Sigmoid colon (tissue), 6 donors: ENCODE measurements at regions not wholly inside any gene's neighbourhood (a gene's known extent, or its start where the extent isn't known, plus 50 kb on each side); places are given as distances from the start of the nearest gene placed in this dataset.

Experiments used
- DNase-seq: peaks from one replicate; pipeline ENCODE4 v3.0.0-alpha.2; 2019
- H3K27ac ChIP-seq, 4 donors: fragments of 200-600 bp; sonication (generic); one replicate each; pipeline ENCODE4 v1.5.1; 2016 to 2019; ENCODE audit warnings: mild to moderate bottlenecking in 1 of 4
- H3K27me3 ChIP-seq, 3 donors: fragments of 200-600 bp; sonication (generic); one replicate each; pipeline ENCODE4 v1.5.1; 2019; ENCODE audit warnings: mild to moderate bottlenecking in 1 of 3
- H3K36me3 ChIP-seq, 4 donors: fragments of 200-600 bp; sonication (generic); one replicate each; pipeline ENCODE4 v1.5.1; 2016 to 2019
- H3K4me1 ChIP-seq, 4 donors: fragments of 200-600 bp; sonication (generic); one replicate each; pipeline ENCODE4 v1.5.1; 2017 to 2019
- H3K4me3 ChIP-seq, 4 donors: fragments of 200-600 bp; sonication (generic); one replicate each; pipeline ENCODE4 v1.5.1; 2017 to 2019; ENCODE audit warnings: mild to moderate bottlenecking in 2 of 4, moderate library complexity in 1 of 4
- H3K9me3 ChIP-seq, 4 donors: fragments of 200-600 bp in 3 of 4; sonication (generic) in 3 of 4; one replicate each; pipeline versions ENCODE4 v1.5.1 to v1.6.1; 2013 to 2019
- CTCF ChIP-seq, 4 experiments: fragments of 450-650 bp in 3 of 4; fragments of 200-600 bp in 1 of 4; IDR thresholded peaks; one replicate each; pipeline ENCODE4 v1.5.1; 2016 to 2019; ENCODE audit warnings: antibody characterized with exemption in 4 of 4, mild to moderate bottlenecking in 3 of 4, moderate library complexity in 2 of 4
- EP300 ChIP-seq, 4 donors: sonication (generic); formaldehyde crosslinking; IDR thresholded peaks; one replicate each; pipeline ENCODE4 v1.6.1; 2017; ENCODE audit warnings: antibody characterized with exemption in 4 of 4
- POLR2A ChIP-seq, 2 donors: fragments of 450-650 bp; IDR thresholded peaks; one replicate each; pipeline ENCODE4 v1.6.1; 2016; ENCODE audit warnings: antibody characterized with exemption in 2 of 2, mild to moderate bottlenecking in 2 of 2, moderate library complexity in 2 of 2
- POLR2AphosphoS5 ChIP-seq, 4 donors: sonication (generic); formaldehyde crosslinking; IDR thresholded peaks; one replicate each; pipeline ENCODE4 v1.6.1; 2017; ENCODE audit warnings: antibody characterized with exemption in 4 of 4
- WGBS, 2 donors: extraction: QIAGEN DNeasy Blood & Tissue Kit; methylation state at CpG; one replicate each; pipeline ENCODE4 v1.1.7; 2013; 5-methylcytosine and 5-hydroxymethylcytosine counted together
- intact Hi-C: fragments of 100-400 bp; cut with DNase I; formaldehyde crosslinking; loops from one replicate; pipeline ENCODE4 v1.15.1; 2023
- donor health status: healthy with polysubstance abuse.
- donor health status: healthy.

GRCh38 chr4:120286813-120287212 is 220.2 kb upstream of the MAD2L1 start:
- intact Hi-C loops = no loop called here
- TF ChIP-seq CTCF (IDR thresholded peaks at IDR 0.05) = no peak
- no peak for TF ChIP-seq POLR2A (IDR thresholded peaks at IDR 0.05)
- TF ChIP-seq POLR2AphosphoS5 (IDR thresholded peaks at IDR 0.05) = no peak
- no peak for TF ChIP-seq EP300 (IDR thresholded peaks at IDR 0.05)
- H3K4me1 ChIP-seq = no peaks in the 10 kb centered on the region
- no peak overlapping the region for H3K4me3 ChIP-seq
- H3K36me3 ChIP-seq = no peaks in the 10 kb centered on the region
- H3K27ac ChIP-seq = no peak overlapping the region
- H3K9me3 ChIP-seq = no peaks in the 10 kb centered on the region
- 79 to 92% methylated on average over 2 of the region's 2 CpGs for WGBS, 2 donors
- no peaks in the 10 kb centered on the region for H3K27me3 ChIP-seq
- no peak for DNase-seq

GRCh38 chr4:120281581-120281980 is 214.9 kb upstream of the MAD2L1 start:
- Histone ChIP-seq H3K4me3 (no peak overlapping the region), H3K9me3 (no peaks in the 10 kb centered on the region), H3K4me1 (no peaks in the 10 kb centered on the region), H3K27me3 (no peaks in the 10 kb centered on the region), H3K27ac (no peak overlapping the region), H3K36me3 (no peaks in the 10 kb centered on the region)
- DNase-seq = no peak
- TF ChIP-seq EP300 (IDR thresholded peaks at IDR 0.05) (no peak), CTCF (IDR thresholded peaks at IDR 0.05) (no peak), POLR2AphosphoS5 (IDR thresholded peaks at IDR 0.05) (no peak), POLR2A (IDR thresholded peaks at IDR 0.05) (no peak)
- intact Hi-C loops = no loop called here

GRCh38 chr4:120277391-120277790 is 210.7 kb upstream of the MAD2L1 start:
- TF ChIP-seq CTCF (IDR thresholded peaks at IDR 0.05) (no peak), EP300 (IDR thresholded peaks at IDR 0.05) (no peak), POLR2A (IDR thresholded peaks at IDR 0.05) (no peak), POLR2AphosphoS5 (IDR thresholded peaks at IDR 0.05) (no peak)
- no peaks in the 10 kb centered on the region for H3K36me3 ChIP-seq
- intact Hi-C loops = no loop called here
- H3K4me1 ChIP-seq = no peaks in the 10 kb centered on the region
- no peak overlapping the region for H3K27ac ChIP-seq
- H3K9me3 ChIP-seq = no peaks in the 10 kb centered on the region
- H3K27me3 ChIP-seq = no peaks in the 10 kb centered on the region
- H3K4me3 ChIP-seq = no peak overlapping the region
- no peak for DNase-seq

GRCh38 chr4:120266602-120267001 is 200.0 kb upstream of the MAD2L1 start:
- H3K36me3 ChIP-seq = no peaks in the 10 kb centered on the region

More at GRCh38 chr4:120266602-120267001, 200.0 kb upstream of the MAD2L1 start:
- H3K4me1 ChIP-seq = no peaks in the 10 kb centered on the region
- no peak overlapping the region for H3K4me3 ChIP-seq
- no peaks in the 10 kb centered on the region for H3K9me3 ChIP-seq
- intact Hi-C loops = no loop called here
- WGBS, 2 donors = 70 to 82% methylated on average over 5 of the region's 5 CpGs
- H3K27me3 ChIP-seq = no peaks in the 10 kb centered on the region
- H3K27ac ChIP-seq = no peak overlapping the region
- no peak for DNase-seq
- no peak for TF ChIP-seq POLR2AphosphoS5 (IDR thresholded peaks at IDR 0.05)
- no peak for TF ChIP-seq POLR2A (IDR thresholded peaks at IDR 0.05)
- TF ChIP-seq CTCF (IDR thresholded peaks at IDR 0.05) = no peak
- TF ChIP-seq EP300 (IDR thresholded peaks at IDR 0.05) = no peak
